ENCODE measurements at regions not wholly inside any gene's neighbourhood (a gene's known extent, or its start where the extent isn't known, plus 50 kb on each side); places are given as distances from the start of the nearest gene placed in this dataset.
A peak's percentile ranks its signal among the peaks of the same experiment; 100 is the strongest.

GRCh38 chr21:24045775-24046215 lies 1561.5 kb downstream of the MRPL39 start:
- H3K23ac ChIP-seq (ENCODE audit: low read length), result no peak overlapping the region
- no peaks in the 10 kb centered on the region for H3K79me2 ChIP-seq (ENCODE audit: control insufficient read depth, insufficient read depth, low read length, poor library complexity)
- no peaks in the 10 kb centered on the region for H3K79me1 ChIP-seq (ENCODE audit: low read length)
- no peak overlapping the region for H4K91ac ChIP-seq (ENCODE audit: low read depth, low read length)
- no peaks in the 10 kb centered on the region for H3K9me3 ChIP-seq (ENCODE audit: insufficient read depth, low read depth, low read length)
- H3K4ac ChIP-seq (ENCODE audit: low read depth, low read length), result no peak overlapping the region
- H2AFZ ChIP-seq (ENCODE audit: insufficient read depth, low read length, poor library complexity), result no peak overlapping the region
- no peak overlapping the region for H2BK5ac ChIP-seq (ENCODE audit: low read depth, low read length, poor library complexity)
- H3K4me1 ChIP-seq (ENCODE audit: control insufficient read depth in 1 of 2, insufficient read depth in 2 of 2, low read length in 2 of 2), result no peaks in the 10 kb centered on the region
- no peak overlapping the region for H3K4me3 ChIP-seq (ENCODE audit: low read depth, low read length)
- no CpG with 5 or more reads among the region's 2 CpGs for WGBS (ENCODE audit: extremely low coverage, insufficient coverage, insufficient read length)
- H3K18ac ChIP-seq (ENCODE audit: low read length), result no peak overlapping the region
- DNase-seq, result peak in 1 of 2 donors; percentile 3
- no peak overlapping the region for H3K4me2 ChIP-seq (ENCODE audit: low read length)
- no peak overlapping the region for H3K9ac ChIP-seq (ENCODE audit: low read length)
- no peak overlapping the region for H4K8ac ChIP-seq (ENCODE audit: low read depth, low read length)
- H4K12ac ChIP-seq (ENCODE audit: low read depth, low read length), result no peak overlapping the region
- no peak overlapping the region for H3K14ac ChIP-seq (ENCODE audit: low read length)
- no peak overlapping the region for H2AK5ac ChIP-seq (ENCODE audit: low read length)
- no peak overlapping the region for H3K27ac ChIP-seq (ENCODE audit: low read depth, low read length)
- H2BK12ac ChIP-seq (ENCODE audit: low read length), result no peak overlapping the region
- no peaks in the 10 kb centered on the region for H3K36me3 ChIP-seq (ENCODE audit: control insufficient read depth in 1 of 2, insufficient read depth in 2 of 2, low read length in 2 of 2)
- no peaks in the 10 kb centered on the region for H3K27me3 ChIP-seq (ENCODE audit: insufficient read depth, low read length)
- no peak overlapping the region for H2BK120ac ChIP-seq (ENCODE audit: insufficient read depth, low read length, poor library complexity)

GRCh38 chr21:24045373-24045772 lies 1561.9 kb downstream of the MRPL39 start:
- no peaks in the 10 kb centered on the region for H3K4me1 ChIP-seq (ENCODE audit: control insufficient read depth in 1 of 2, insufficient read depth in 2 of 2, low read length in 2 of 2)
- no CpG with 5 or more reads among the region's 4 CpGs for WGBS (ENCODE audit: extremely low coverage, insufficient coverage, insufficient read length)
- H2BK5ac ChIP-seq (ENCODE audit: low read depth, low read length, poor library complexity), result no peak overlapping the region
- no peak overlapping the region for H3K4ac ChIP-seq (ENCODE audit: low read depth, low read length)
- H4K12ac ChIP-seq (ENCODE audit: low read depth, low read length), result no peak overlapping the region
- H2BK120ac ChIP-seq (ENCODE audit: insufficient read depth, low read length, poor library complexity), result no peak overlapping the region
- H3K18ac ChIP-seq (ENCODE audit: low read length), result no peak overlapping the region
- no peak overlapping the region for H2AK5ac ChIP-seq (ENCODE audit: low read length)
- no peaks in the 10 kb centered on the region for H3K9me3 ChIP-seq (ENCODE audit: insufficient read depth, low read depth, low read length)
- no peak overlapping the region for H3K4me2 ChIP-seq (ENCODE audit: low read length)
- no peak overlapping the region for H4K91ac ChIP-seq (ENCODE audit: low read depth, low read length)
- no peaks in the 10 kb centered on the region for H3K36me3 ChIP-seq (ENCODE audit: control insufficient read depth in 1 of 2, insufficient read depth in 2 of 2, low read length in 2 of 2)
- no peak overlapping the region for H3K14ac ChIP-seq (ENCODE audit: low read length)
- H3K27me3 ChIP-seq (ENCODE audit: insufficient read depth, low read length), result no peaks in the 10 kb centered on the region
- no peaks in the 10 kb centered on the region for H3K79me1 ChIP-seq (ENCODE audit: low read length)
- no peak overlapping the region for H3K23ac ChIP-seq (ENCODE audit: low read length)
- H3K9ac ChIP-seq (ENCODE audit: low read length), result no peak overlapping the region
- H4K8ac ChIP-seq (ENCODE audit: low read depth, low read length), result no peak overlapping the region
- no peak overlapping the region for H2BK12ac ChIP-seq (ENCODE audit: low read length)
- DNase-seq, result no peak
- no peak overlapping the region for H2AFZ ChIP-seq (ENCODE audit: insufficient read depth, low read length, poor library complexity)
- no peak overlapping the region for H3K4me3 ChIP-seq (ENCODE audit: low read depth, low read length)
- H3K79me2 ChIP-seq (ENCODE audit: control insufficient read depth, insufficient read depth, low read length, poor library complexity), result no peaks in the 10 kb centered on the region
- H3K27ac ChIP-seq (ENCODE audit: low read depth, low read length), result no peak overlapping the region

GRCh38 chr21:24042687-24043086 lies 1564.6 kb downstream of the MRPL39 start:
- H2AFZ ChIP-seq (ENCODE audit: insufficient read depth, low read length, poor library complexity), result no peak overlapping the region
- H3K9me3 ChIP-seq (ENCODE audit: insufficient read depth, low read depth, low read length), result no peaks in the 10 kb centered on the region
- H2BK5ac ChIP-seq (ENCODE audit: low read depth, low read length, poor library complexity), result no peak overlapping the region
- no peak overlapping the region for H3K27ac ChIP-seq (ENCODE audit: low read depth, low read length)
- no peaks in the 10 kb centered on the region for H3K36me3 ChIP-seq (ENCODE audit: control insufficient read depth in 1 of 2, insufficient read depth in 2 of 2, low read length in 2 of 2)
- no peaks in the 10 kb centered on the region for H3K4me1 ChIP-seq (ENCODE audit: control insufficient read depth in 1 of 2, insufficient read depth in 2 of 2, low read length in 2 of 2)
- H2AK5ac ChIP-seq (ENCODE audit: low read length), result no peak overlapping the region
- WGBS (ENCODE audit: extremely low coverage, insufficient coverage, insufficient read length), result no CpG with 5 or more reads among the region's 1 CpG
- no peak overlapping the region for H3K4me2 ChIP-seq (ENCODE audit: low read length)
- H3K27me3 ChIP-seq (ENCODE audit: insufficient read depth, low read length), result no peaks in the 10 kb centered on the region
- H4K8ac ChIP-seq (ENCODE audit: low read depth, low read length), result no peak overlapping the region
- no peak overlapping the region for H3K14ac ChIP-seq (ENCODE audit: low read length)
- no peak overlapping the region for H4K91ac ChIP-seq (ENCODE audit: low read depth, low read length)
- no peak overlapping the region for H3K23ac ChIP-seq (ENCODE audit: low read length)
- H3K9ac ChIP-seq (ENCODE audit: low read length), result no peak overlapping the region
- no peaks in the 10 kb centered on the region for H3K79me1 ChIP-seq (ENCODE audit: low read length)
- no peaks in the 10 kb centered on the region for H3K79me2 ChIP-seq (ENCODE audit: control insufficient read depth, insufficient read depth, low read length, poor library complexity)
- no peak overlapping the region for H3K4ac ChIP-seq (ENCODE audit: low read depth, low read length)
- DNase-seq, result no peak
- no peak overlapping the region for H3K4me3 ChIP-seq (ENCODE audit: low read depth, low read length)
- no peak overlapping the region for H2BK120ac ChIP-seq (ENCODE audit: insufficient read depth, low read length, poor library complexity)
- H4K12ac ChIP-seq (ENCODE audit: low read depth, low read length), result no peak overlapping the region
- H3K18ac ChIP-seq (ENCODE audit: low read length), result no peak overlapping the region
- no peak overlapping the region for H2BK12ac ChIP-seq (ENCODE audit: low read length)

GRCh38 chr21:24032709-24033232 lies 1574.5 kb downstream of the MRPL39 start:
- H3K9ac ChIP-seq (ENCODE audit: low read length), result no peak overlapping the region
- no peak overlapping the region for H3K4me2 ChIP-seq (ENCODE audit: low read length)
- WGBS (ENCODE audit: extremely low coverage, insufficient coverage, insufficient read length), result no CpG with 5 or more reads among the region's 2 CpGs
- no peak overlapping the region for H3K14ac ChIP-seq (ENCODE audit: low read length)
- H3K4me3 ChIP-seq (ENCODE audit: low read depth, low read length), result no peak overlapping the region
- H3K4ac ChIP-seq (ENCODE audit: low read depth, low read length), result no peak overlapping the region
- H2AK5ac ChIP-seq (ENCODE audit: low read length), result no peak overlapping the region
- H4K91ac ChIP-seq (ENCODE audit: low read depth, low read length), result no peak overlapping the region
- no peaks in the 10 kb centered on the region for H3K4me1 ChIP-seq (ENCODE audit: control insufficient read depth in 1 of 2, insufficient read depth in 2 of 2, low read length in 2 of 2)
- no peaks in the 10 kb centered on the region for H3K27me3 ChIP-seq (ENCODE audit: insufficient read depth, low read length)
- no peaks in the 10 kb centered on the region for H3K79me1 ChIP-seq (ENCODE audit: low read length)
- H3K27ac ChIP-seq (ENCODE audit: low read depth, low read length), result no peak overlapping the region
- H2BK12ac ChIP-seq (ENCODE audit: low read length), result no peak overlapping the region
- no peak overlapping the region for H4K8ac ChIP-seq (ENCODE audit: low read depth, low read length)
- H3K9me3 ChIP-seq (ENCODE audit: insufficient read depth, low read depth, low read length), result no peaks in the 10 kb centered on the region
- no peak overlapping the region for H3K23ac ChIP-seq (ENCODE audit: low read length)
- no peak overlapping the region for H2AFZ ChIP-seq (ENCODE audit: insufficient read depth, low read length, poor library complexity)
- no peak for DNase-seq
- no peaks in the 10 kb centered on the region for H3K36me3 ChIP-seq (ENCODE audit: control insufficient read depth in 1 of 2, insufficient read depth in 2 of 2, low read length in 2 of 2)
- H2BK5ac ChIP-seq (ENCODE audit: low read depth, low read length, poor library complexity), result no peak overlapping the region
- H3K18ac ChIP-seq (ENCODE audit: low read length), result no peak overlapping the region
- H2BK120ac ChIP-seq (ENCODE audit: insufficient read depth, low read length, poor library complexity), result no peak overlapping the region
- no peak overlapping the region for H4K12ac ChIP-seq (ENCODE audit: low read depth, low read length)
- no peaks in the 10 kb centered on the region for H3K79me2 ChIP-seq (ENCODE audit: control insufficient read depth, insufficient read depth, low read length, poor library complexity)
